Stomach smooth muscle (tissue), 2 donors: ENCODE measurements at regions not wholly inside any gene's neighbourhood (a gene's known extent, or its start where the extent isn't known, plus 50 kb on each side); places are given as distances from the start of the nearest gene placed in this dataset.

Source experiments
- H3K27ac ChIP-seq: one replicate; pipeline ENCODE4 v1.7.0; 2013; ENCODE audit warnings: mild to moderate bottlenecking, low read length, inconsistent platforms
- H3K27me3 ChIP-seq, 2 donors: one replicate each; pipeline ENCODE4 v1.7.0; 2013; ENCODE audit warnings: low read length in 2 of 2; ENCODE audit not compliant: insufficient read depth in 2 of 2, control insufficient read depth in 1 of 2
- H3K36me3 ChIP-seq, 2 donors: one replicate each; pipeline ENCODE4 v1.7.0; 2013; ENCODE audit warnings: low read length in 2 of 2; ENCODE audit not compliant: control insufficient read depth in 2 of 2, insufficient read depth in 2 of 2
- H3K4me1 ChIP-seq: one replicate; pipeline ENCODE4 v1.7.0; 2013; ENCODE audit warnings: low read length; ENCODE audit not compliant: control insufficient read depth, insufficient read depth
- H3K4me3 ChIP-seq, 2 donors: one replicate each; pipeline ENCODE4 v1.7.0; 2013; ENCODE audit warnings: low read length in 2 of 2
- H3K9ac ChIP-seq, 2 donors: one replicate each; pipeline ENCODE4 v1.7.0; 2013; ENCODE audit warnings: low read length in 2 of 2, mild to moderate bottlenecking in 1 of 2
- H3K9me3 ChIP-seq, 2 donors: one replicate each; pipeline ENCODE4 v1.7.0; 2013; ENCODE audit warnings: low read length in 2 of 2; ENCODE audit not compliant: control insufficient read depth in 2 of 2
- donor health status: healthy.
- donor health status: Pancreatic carcinoma.

GRCh38 chr13:44044547-44045179 lies 165.0 kb downstream of the LACC1 start:
- H3K36me3 ChIP-seq = no peaks in the 10 kb centered on the region
- no peak overlapping the region for H3K4me3 ChIP-seq
- H3K27me3 ChIP-seq = no peaks in the 10 kb centered on the region
- no peak overlapping the region for H3K27ac ChIP-seq
- no peak overlapping the region for H3K9ac ChIP-seq
- H3K9me3 ChIP-seq = no peaks in the 10 kb centered on the region
- H3K4me1 ChIP-seq = no peaks in the 10 kb centered on the region

- H3K9me3 ChIP-seq = no peaks in the 10 kb centered on the region
- no peak overlapping the region for H3K27ac ChIP-seq
- H3K36me3 ChIP-seq = no peaks in the 10 kb centered on the region
- no peaks in the 10 kb centered on the region for H3K27me3 ChIP-seq
- no peak overlapping the region for H3K9ac ChIP-seq
- H3K4me1 ChIP-seq = no peaks in the 10 kb centered on the region
- H3K4me3 ChIP-seq = no peak overlapping the region
These were observed 165.5 kb downstream of the LACC1 start for GRCh38 chr13:44045180-44045562.

- Histone ChIP-seq H3K36me3 (no peaks in the 10 kb centered on the region), H3K4me3 (no peak overlapping the region), H3K27ac (no peak overlapping the region), H3K4me1 (no peaks in the 10 kb centered on the region), H3K9ac (no peak overlapping the region), H3K9me3 (no peaks in the 10 kb centered on the region), H3K27me3 (no peaks in the 10 kb centered on the region)
These were observed 166.7 kb downstream of the LACC1 start for GRCh38 chr13:44046428-44046827.

GRCh38 chr13:44048326-44048725 lies 168.6 kb downstream of the LACC1 start:
- Histone ChIP-seq H3K9ac (no peak overlapping the region), H3K27ac (no peak overlapping the region), H3K9me3 (no peaks in the 10 kb centered on the region), H3K4me3 (no peak overlapping the region), H3K27me3 (no peaks in the 10 kb centered on the region), H3K4me1 (peaks cover 5% of the 10 kb centered on the region), H3K36me3 (no peaks in the 10 kb centered on the region)

- Histone ChIP-seq H3K4me3 (no peak overlapping the region), H3K36me3 (no peaks in the 10 kb centered on the region), H3K9me3 (no peaks in the 10 kb centered on the region), H3K27ac (no peak overlapping the region), H3K9ac (no peak overlapping the region), H3K4me1 (peaks cover 5% of the 10 kb centered on the region), H3K27me3 (no peaks in the 10 kb centered on the region)
These were observed 169.6 kb downstream of the LACC1 start for GRCh38 chr13:44049081-44049945.

- H3K27ac ChIP-seq = no peak overlapping the region
- H3K9ac ChIP-seq = no peak overlapping the region
These were observed 170.9 kb downstream of the LACC1 start for GRCh38 chr13:44050450-44051063.

GRCh38 chr13:44051405-44051804 lies 171.7 kb downstream of the LACC1 start:
- H3K9me3 ChIP-seq = no peaks in the 10 kb centered on the region
- no peaks in the 10 kb centered on the region for H3K36me3 ChIP-seq
- no peak overlapping the region for H3K4me3 ChIP-seq
- no peak overlapping the region for H3K27ac ChIP-seq
- no peak overlapping the region for H3K9ac ChIP-seq
- no peaks in the 10 kb centered on the region for H3K27me3 ChIP-seq
- peaks cover 5% of the 10 kb centered on the region for H3K4me1 ChIP-seq

More at GRCh38 chr13:44050450-44051063, 170.9 kb downstream of the LACC1 start:
- Histone ChIP-seq H3K9me3 (no peaks in the 10 kb centered on the region), H3K4me1 (peaks cover 5% of the 10 kb centered on the region), H3K4me3 (no peak overlapping the region), H3K27me3 (no peaks in the 10 kb centered on the region), H3K36me3 (no peaks in the 10 kb centered on the region)

GRCh38 chr13:44051918-44052675 lies 172.4 kb downstream of the LACC1 start:
- Histone ChIP-seq H3K4me3 (peak overlapping the region in 1 of 2 donors; percentile 52), H3K27me3 (no peaks in the 10 kb centered on the region), H3K9me3 (no peaks in the 10 kb centered on the region), H3K9ac (no peak overlapping the region), H3K27ac (no peak overlapping the region), H3K36me3 (no peaks in the 10 kb centered on the region), H3K4me1 (peaks cover 5% of the 10 kb centered on the region)

- Histone ChIP-seq H3K4me1 (peaks cover 5% of the 10 kb centered on the region), H3K4me3 (peak overlapping the region in 1 of 2 donors; percentile 52), H3K27ac (no peak overlapping the region), H3K27me3 (no peaks in the 10 kb centered on the region), H3K9ac (no peak overlapping the region), H3K36me3 (no peaks in the 10 kb centered on the region), H3K9me3 (no peaks in the 10 kb centered on the region)
These were observed 173.1 kb downstream of the LACC1 start for GRCh38 chr13:44052780-44053184.

- no peak overlapping the region for H3K9ac ChIP-seq
- H3K4me1 ChIP-seq = peaks cover 5% of the 10 kb centered on the region
- no peaks in the 10 kb centered on the region for H3K27me3 ChIP-seq
- no peak overlapping the region for H3K27ac ChIP-seq
- H3K4me3 ChIP-seq = peak overlapping the region in 1 of 2 donors; percentile 52
- no peaks in the 10 kb centered on the region for H3K36me3 ChIP-seq
- no peaks in the 10 kb centered on the region for H3K9me3 ChIP-seq
These were observed 173.5 kb downstream of the LACC1 start for GRCh38 chr13:44053208-44053607.
